Loucy (cell line): ENCODE measurements at regions not wholly inside any gene's neighbourhood (a gene's known extent, or its start where the extent isn't known, plus 50 kb on each side); places are given as distances from the start of the nearest gene placed in this dataset.

ENCODE experiments used
- EZH2phosphoT487 ChIP-seq: fragments of 200-600 bp; IDR thresholded peaks from 2 replicates; pipeline ENCODE4 v1.6.1; 2018; ENCODE audit warnings: antibody characterized with exemption, mild to moderate bottlenecking, moderate library complexity, borderline replicate concordance
- TF ChIP-seq, protein P1 (sequence below): fragments of 200-600 bp; sonication (generic); conservative IDR thresholded peaks from 2 replicates; pipeline ENCODE4 v1.5.1; 2014; ENCODE audit warnings: mild to moderate bottlenecking, antibody characterized with exemption, low read length

DNA sequence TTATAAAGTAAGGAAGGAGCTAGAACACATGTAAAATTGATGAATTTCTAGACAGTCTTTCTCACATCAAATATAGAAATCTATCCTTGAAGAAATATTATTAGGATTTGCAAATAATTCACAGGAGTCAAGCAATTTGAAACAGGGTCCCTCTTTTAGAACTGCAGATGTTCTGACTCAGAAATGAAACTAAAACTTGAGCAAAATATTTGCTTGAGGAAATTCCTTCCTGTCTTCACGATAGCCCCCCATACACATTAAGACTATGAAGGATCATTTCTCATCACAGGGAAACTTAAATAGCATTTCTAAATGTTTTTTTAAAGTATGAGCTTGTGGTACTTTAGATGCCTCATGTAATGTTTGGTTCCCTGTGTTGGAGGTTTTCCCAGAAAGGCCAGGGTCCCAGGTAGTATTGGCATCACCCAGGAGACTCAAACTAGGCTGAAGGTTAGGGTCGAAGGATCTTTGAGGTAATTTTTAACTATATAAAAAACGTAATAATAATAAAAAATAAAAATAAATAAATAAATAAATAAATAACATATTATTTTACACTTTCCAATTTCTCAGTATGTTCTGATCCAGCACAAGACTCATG is 144.0 kb upstream of the TBX18 start:
- TF ChIP-seq, protein P1, sequence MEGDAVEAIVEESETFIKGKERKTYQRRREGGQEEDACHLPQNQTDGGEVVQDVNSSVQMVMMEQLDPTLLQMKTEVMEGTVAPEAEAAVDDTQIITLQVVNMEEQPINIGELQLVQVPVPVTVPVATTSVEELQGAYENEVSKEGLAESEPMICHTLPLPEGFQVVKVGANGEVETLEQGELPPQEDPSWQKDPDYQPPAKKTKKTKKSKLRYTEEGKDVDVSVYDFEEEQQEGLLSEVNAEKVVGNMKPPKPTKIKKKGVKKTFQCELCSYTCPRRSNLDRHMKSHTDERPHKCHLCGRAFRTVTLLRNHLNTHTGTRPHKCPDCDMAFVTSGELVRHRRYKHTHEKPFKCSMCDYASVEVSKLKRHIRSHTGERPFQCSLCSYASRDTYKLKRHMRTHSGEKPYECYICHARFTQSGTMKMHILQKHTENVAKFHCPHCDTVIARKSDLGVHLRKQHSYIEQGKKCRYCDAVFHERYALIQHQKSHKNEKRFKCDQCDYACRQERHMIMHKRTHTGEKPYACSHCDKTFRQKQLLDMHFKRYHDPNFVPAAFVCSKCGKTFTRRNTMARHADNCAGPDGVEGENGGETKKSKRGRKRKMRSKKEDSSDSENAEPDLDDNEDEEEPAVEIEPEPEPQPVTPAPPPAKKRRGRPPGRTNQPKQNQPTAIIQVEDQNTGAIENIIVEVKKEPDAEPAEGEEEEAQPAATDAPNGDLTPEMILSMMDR: no peak
- no peak for TF ChIP-seq EZH2phosphoT487
